Cardiac fibroblast (primary cell): ENCODE measurements at regions not wholly inside any gene's neighbourhood (a gene's known extent, or its start where the extent isn't known, plus 50 kb on each side); places are given as distances from the start of the nearest gene placed in this dataset.
"Not testable (repeated sequence)": the region's sequence is repeated elsewhere in the genome, so short reads cannot be mapped to it uniquely, and the experiment has no call there.

Experiments used
- DNase-seq, 2 donors: peaks; one replicate each; pipeline versions ENCODE4 v3.0.0 to v3.0.0-alpha.2; 2010; ENCODE audit warnings: low read depth in 2 of 2
- H3K4me3 ChIP-seq, 2 donors: replicated peaks in 1 of 2; 1 replicate in 1 of 2; 2 replicates in 1 of 2; pipeline ENCODE4 v1.5.1; 2011; ENCODE audit warnings: low read depth in 2 of 2, low read length in 2 of 2, mild to moderate bottlenecking in 2 of 2, moderate library complexity in 1 of 2
- TF ChIP-seq, protein P1 (sequence below): IDR thresholded peaks from one replicate; pipeline ENCODE4 v1.5.1; 2011; ENCODE audit warnings: low read depth, mild to moderate bottlenecking, low read length, inconsistent platforms

DNA sequence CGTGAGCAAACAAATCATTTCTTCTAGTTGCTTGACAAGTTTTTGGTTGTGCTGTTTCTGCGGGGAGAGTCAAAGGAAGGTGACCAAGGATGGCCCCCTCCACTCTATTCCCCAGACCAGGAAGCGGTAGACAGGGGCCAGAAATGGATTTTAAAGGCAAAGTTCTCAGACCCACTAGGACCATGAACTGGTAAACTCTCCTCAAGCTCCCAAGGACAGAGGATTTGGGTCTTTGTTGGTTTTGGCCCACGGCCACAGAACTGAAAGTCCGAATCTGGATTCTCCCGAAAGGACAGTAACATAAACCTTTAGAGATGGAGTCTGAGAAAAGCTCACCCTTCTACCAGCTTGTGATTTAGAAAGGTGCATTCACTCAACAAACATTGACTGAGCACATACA is 85.9 kb upstream of the C2CD4B start:
- no peak overlapping the region for H3K4me3 ChIP-seq
- TF ChIP-seq, protein P1, sequence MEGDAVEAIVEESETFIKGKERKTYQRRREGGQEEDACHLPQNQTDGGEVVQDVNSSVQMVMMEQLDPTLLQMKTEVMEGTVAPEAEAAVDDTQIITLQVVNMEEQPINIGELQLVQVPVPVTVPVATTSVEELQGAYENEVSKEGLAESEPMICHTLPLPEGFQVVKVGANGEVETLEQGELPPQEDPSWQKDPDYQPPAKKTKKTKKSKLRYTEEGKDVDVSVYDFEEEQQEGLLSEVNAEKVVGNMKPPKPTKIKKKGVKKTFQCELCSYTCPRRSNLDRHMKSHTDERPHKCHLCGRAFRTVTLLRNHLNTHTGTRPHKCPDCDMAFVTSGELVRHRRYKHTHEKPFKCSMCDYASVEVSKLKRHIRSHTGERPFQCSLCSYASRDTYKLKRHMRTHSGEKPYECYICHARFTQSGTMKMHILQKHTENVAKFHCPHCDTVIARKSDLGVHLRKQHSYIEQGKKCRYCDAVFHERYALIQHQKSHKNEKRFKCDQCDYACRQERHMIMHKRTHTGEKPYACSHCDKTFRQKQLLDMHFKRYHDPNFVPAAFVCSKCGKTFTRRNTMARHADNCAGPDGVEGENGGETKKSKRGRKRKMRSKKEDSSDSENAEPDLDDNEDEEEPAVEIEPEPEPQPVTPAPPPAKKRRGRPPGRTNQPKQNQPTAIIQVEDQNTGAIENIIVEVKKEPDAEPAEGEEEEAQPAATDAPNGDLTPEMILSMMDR, result no peak
- no peak for DNase-seq

DNA sequence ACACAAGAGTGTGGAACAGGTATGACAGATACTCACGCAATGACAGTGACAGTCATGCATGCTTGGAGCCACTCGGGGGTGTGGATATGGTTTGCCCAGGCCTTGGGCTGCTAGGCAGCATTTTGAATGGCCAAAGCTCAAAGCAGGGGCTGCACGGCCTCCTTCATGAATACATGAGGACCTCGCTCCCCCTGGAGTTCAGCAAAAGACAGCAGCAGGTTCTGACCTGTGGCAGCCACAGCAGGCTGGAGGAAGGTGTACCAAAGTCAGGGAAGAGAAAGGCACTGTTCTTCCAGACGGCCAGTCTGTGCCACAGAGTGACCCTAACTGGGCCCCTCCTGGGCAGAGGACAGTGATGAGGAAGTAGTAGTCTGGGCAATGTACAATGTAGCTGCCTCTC is 88.2 kb upstream of the C2CD4B start:
- TF ChIP-seq, protein P1, result peak; percentile 2
- DNase-seq, result peak in 1 of 2 donors; percentile 16
- H3K4me3 ChIP-seq, result no peak overlapping the region

DNA sequence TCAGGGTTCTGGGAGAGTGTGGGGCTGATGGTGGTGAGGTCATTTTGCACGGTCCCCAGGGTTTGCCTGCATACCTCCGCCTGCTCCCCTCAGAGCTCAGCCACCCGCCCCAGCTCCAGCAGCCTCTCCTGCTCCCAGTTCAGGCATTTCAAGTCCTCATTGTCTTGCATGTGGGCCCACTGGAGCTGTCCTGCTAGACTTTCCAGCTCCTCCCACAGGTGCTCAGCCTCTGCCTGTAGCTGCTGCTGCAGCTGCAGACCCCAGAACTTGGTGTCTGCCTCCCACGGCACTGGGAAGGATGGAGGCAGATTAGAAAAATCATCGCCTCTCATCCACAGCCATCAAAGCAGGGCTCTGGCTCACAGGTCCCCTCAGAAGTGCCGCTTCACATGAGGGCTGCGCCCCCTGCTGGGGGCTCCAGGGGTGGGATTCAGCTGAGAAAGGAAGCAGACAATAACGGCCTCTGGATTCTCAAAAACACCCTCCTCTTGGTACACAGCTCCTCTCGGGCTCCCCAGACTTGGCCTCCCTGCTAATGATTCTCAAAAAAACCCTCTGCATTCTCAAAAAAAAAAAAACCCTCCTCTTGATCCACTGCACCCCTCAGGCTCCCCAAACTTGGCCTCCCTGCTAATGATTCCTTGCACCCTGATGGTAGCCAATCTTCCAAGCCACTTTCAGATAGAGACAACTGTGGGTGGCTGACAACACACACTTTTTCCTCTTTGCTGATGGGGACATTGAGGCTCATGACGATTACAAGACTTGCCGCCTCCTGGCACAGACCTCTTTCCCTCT is 89.3 kb upstream of the C2CD4B start:
- peak; percentile 76 to 79 for DNase-seq
- TF ChIP-seq, protein P1, result peak; percentile 92
- no peak overlapping the region for H3K4me3 ChIP-seq

DNA sequence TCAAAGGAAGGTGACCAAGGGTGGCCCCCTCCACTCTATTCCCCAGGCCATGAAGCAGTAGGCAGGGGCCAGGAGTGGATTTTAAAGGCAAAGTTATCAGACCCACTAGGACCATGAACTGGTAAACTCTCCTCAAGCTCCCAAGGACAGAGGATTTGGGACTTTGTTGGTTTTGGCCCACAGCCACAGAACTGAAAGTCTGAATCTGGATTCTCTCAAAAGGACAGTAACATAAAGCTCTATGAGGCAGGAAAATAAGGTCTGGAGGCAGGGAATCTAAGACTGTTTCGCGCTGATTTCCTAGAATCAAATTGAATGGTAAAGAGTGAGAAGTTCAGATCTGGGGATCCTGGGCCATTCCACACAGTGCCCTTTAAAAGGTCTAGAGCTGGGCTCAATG is 91.3 kb upstream of the C2CD4B start:
- peak in 1 of 2 donors; percentile 20 for DNase-seq
- not testable (repeated sequence) for H3K4me3 ChIP-seq

DNA sequence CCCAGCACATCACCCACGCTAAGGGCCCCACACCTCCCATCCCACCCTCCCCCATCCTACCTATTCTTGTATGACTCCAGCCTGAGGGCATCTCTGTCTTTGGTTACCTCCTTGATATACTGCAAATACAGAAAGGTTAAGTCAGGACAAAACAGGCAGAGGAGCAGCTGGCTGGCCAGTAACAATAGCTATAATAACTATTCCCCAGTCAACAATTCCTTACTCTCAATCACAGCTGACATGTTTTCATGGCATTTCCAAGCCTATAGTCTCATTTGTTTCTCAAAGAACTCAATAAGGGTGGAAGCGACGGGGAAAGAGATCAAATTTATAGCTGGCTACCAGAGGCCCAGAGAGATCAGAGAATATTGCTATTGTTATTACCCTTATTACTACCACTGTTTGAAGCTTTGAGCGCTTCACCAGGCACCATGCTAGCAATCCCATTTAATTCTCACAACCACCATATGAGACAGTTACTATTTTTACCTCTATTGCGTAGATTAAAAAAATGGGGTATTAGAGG is 93.0 kb upstream of the C2CD4B start:
- H3K4me3 ChIP-seq, result no peak overlapping the region
- TF ChIP-seq, protein P1, result no peak
- DNase-seq, result no peak

DNA sequence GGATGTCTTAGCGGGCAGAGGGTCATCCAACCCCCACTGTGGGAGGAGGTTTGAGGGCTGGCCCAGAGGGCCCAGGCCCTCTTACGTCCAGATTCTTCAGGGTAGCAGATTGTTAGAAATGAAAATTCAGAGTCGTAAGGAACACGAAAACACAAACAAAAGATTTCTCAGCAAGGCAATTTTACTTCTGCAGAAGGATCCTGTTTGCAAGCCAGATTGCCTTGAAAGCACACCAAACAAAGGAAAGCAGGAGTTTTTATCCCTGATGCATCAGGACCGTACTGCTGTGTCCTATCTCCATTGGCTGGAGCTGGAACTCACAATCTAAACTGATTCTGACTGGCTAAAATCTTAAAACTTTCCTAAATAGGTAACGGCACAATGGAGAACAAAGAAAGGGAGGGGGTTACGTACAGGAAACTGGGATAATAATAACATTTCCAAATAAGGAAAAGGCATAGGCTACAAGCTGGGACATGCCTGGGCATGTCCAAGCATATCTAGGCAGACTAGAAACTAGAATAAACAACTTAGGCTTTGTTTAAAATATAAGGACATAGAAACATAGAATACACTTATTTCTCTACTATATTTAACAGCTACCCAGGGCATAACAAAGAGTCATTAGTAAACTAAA is 97.3 kb upstream of the C2CD4B start:
- TF ChIP-seq, protein P1, result no peak
- no peak overlapping the region for H3K4me3 ChIP-seq
- DNase-seq, result peak in 1 of 2 donors; percentile 14

DNA sequence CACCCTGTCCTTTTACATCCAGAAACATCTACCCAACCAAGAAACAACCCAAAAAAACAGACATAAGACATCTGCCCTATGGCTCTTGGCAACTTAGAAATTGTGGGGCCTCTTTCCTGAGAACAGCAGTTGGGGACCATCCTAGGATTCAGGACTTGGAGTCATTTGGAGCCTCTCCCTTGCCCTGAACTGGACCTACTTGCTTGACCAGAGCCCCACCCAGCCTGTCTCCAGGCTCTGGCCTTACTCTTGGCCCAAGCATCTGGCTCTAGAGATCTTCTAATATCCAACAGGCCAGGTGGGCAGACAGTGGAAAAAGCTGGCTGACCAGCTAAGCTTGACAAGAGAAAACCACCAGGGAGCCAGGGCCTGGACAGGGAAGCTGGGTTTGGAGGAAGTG is 99.1 kb upstream of the C2CD4B start:
- H3K4me3 ChIP-seq, result no peak overlapping the region
- no peak for DNase-seq
- TF ChIP-seq, protein P1, result no peak
